ENCODE measurements at regions not wholly inside any gene's neighbourhood (a gene's known extent, or its start where the extent isn't known, plus 50 kb on each side); places are given as distances from the start of the nearest gene placed in this dataset.
A peak's percentile ranks its signal among the peaks of the same experiment; 100 is the strongest.

DNA sequence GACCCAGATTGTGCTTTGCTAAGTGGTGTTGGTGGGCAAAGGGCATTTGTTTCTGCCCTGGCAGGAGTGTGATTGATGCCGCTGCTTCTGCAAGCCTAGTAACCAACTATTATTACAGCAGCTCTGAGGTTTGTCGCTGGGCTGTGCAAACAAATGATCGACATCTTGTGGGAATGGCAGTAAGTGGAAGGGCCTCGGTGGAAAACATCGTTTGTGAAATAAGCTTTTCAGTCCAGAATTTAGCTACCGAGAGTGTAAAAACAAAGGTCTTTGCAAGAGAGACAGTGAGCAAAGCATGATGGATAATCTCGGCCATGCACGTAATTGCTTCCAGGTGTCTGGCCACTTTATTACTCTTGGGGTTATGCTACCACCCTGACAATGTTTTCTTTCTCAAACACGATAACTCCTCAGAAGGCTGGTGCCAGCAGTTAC, 397.7 kb upstream of the PRICKLE1 start:
- Histone ChIP-seq H3K79me2 (replicated peaks; ENCODE audit: insufficient read depth, low read length) (no peaks in the 10 kb centered on the region), H3K27ac (ENCODE audit: low read length) (no peak overlapping the region), H3K4me2 (ENCODE audit: low read length) (no peak overlapping the region), H3K4me3 (ENCODE audit: low read length) (no peak overlapping the region), H3F3A (ENCODE audit: insufficient read depth, low read length, poor library complexity, severe bottlenecking) (no peaks in the 10 kb centered on the region), H4K20me1 (ENCODE audit: insufficient read depth) (no peaks in the 10 kb centered on the region), H3K27me3 (ENCODE audit: insufficient read depth, low read depth, low read length) (no peaks in the 10 kb centered on the region), H3K36me3 (ENCODE audit: insufficient read depth, low read length) (no peaks in the 10 kb centered on the region), H2AFZ (ENCODE audit: low read depth, low read length) (no peak overlapping the region), H3K9ac (ENCODE audit: low read length) (no peak overlapping the region), H3K9me2 (ENCODE audit: insufficient read depth, low read length) (no peaks in the 10 kb centered on the region), H3K9me3 (ENCODE audit: low read length) (no peaks in the 10 kb centered on the region)
- TF ChIP-seq POLR2AphosphoS5 (IDR thresholded peaks at IDR 0.05) (no peak), SMC3 (conservative IDR thresholded peaks at IDR 0.05; ENCODE audit: poor library complexity) (no peak), EZH2 (IDR thresholded peaks at IDR 0.05; ENCODE audit: borderline replicate concordance, insufficient read depth, low read length, poor library complexity, severe bottlenecking) (no peak), RAD21 (conservative IDR thresholded peaks at IDR 0.05) (no peak), EP300 (conservative IDR thresholded peaks at IDR 0.05; ENCODE audit: poor library complexity, severe bottlenecking) (no peak), REST (IDR thresholded peaks at IDR 0.05; ENCODE audit: borderline replicate concordance) (no peak), TAF1 (IDR thresholded peaks at IDR 0.05; ENCODE audit: low read depth) (no peak), MXI1 (conservative IDR thresholded peaks at IDR 0.05; ENCODE audit: poor library complexity, severe bottlenecking) (no peak)
- TF ChIP-seq, protein P1, sequence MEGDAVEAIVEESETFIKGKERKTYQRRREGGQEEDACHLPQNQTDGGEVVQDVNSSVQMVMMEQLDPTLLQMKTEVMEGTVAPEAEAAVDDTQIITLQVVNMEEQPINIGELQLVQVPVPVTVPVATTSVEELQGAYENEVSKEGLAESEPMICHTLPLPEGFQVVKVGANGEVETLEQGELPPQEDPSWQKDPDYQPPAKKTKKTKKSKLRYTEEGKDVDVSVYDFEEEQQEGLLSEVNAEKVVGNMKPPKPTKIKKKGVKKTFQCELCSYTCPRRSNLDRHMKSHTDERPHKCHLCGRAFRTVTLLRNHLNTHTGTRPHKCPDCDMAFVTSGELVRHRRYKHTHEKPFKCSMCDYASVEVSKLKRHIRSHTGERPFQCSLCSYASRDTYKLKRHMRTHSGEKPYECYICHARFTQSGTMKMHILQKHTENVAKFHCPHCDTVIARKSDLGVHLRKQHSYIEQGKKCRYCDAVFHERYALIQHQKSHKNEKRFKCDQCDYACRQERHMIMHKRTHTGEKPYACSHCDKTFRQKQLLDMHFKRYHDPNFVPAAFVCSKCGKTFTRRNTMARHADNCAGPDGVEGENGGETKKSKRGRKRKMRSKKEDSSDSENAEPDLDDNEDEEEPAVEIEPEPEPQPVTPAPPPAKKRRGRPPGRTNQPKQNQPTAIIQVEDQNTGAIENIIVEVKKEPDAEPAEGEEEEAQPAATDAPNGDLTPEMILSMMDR (IDR thresholded peaks at IDR 0.05; ENCODE audit: poor library complexity, severe bottlenecking): no peak

- no peaks in the 10 kb centered on the region for H3K27me3 ChIP-seq (ENCODE audit: insufficient read depth, low read depth, low read length)
- H3K79me2 ChIP-seq (replicated peaks; ENCODE audit: insufficient read depth, low read length): no peaks in the 10 kb centered on the region
- H3K36me3 ChIP-seq (ENCODE audit: insufficient read depth, low read length): no peaks in the 10 kb centered on the region
- no peaks in the 10 kb centered on the region for H4K20me1 ChIP-seq (ENCODE audit: insufficient read depth)
- peak overlapping the region; percentile 28 for H3K9ac ChIP-seq (ENCODE audit: low read length)
- no peaks in the 10 kb centered on the region for H3F3A ChIP-seq (ENCODE audit: insufficient read depth, low read length, poor library complexity, severe bottlenecking)
- peak overlapping the region; percentile 65 for H3K27ac ChIP-seq (ENCODE audit: low read length)
- no peaks in the 10 kb centered on the region for H3K9me2 ChIP-seq (ENCODE audit: insufficient read depth, low read length)
- TF ChIP-seq EZH2 (IDR thresholded peaks at IDR 0.05; ENCODE audit: borderline replicate concordance, insufficient read depth, low read length, poor library complexity, severe bottlenecking) (no peak), SMC3 (conservative IDR thresholded peaks at IDR 0.05; ENCODE audit: poor library complexity) (peak; percentile 32), RAD21 (conservative IDR thresholded peaks at IDR 0.05) (peak; percentile 33), REST (IDR thresholded peaks at IDR 0.05; ENCODE audit: borderline replicate concordance) (no peak), POLR2AphosphoS5 (IDR thresholded peaks at IDR 0.05) (peak; percentile 13), MXI1 (conservative IDR thresholded peaks at IDR 0.05; ENCODE audit: poor library complexity, severe bottlenecking) (no peak), EP300 (conservative IDR thresholded peaks at IDR 0.05; ENCODE audit: poor library complexity, severe bottlenecking) (no peak)
- no peaks in the 10 kb centered on the region for H3K9me3 ChIP-seq (ENCODE audit: low read length)
- H3K4me2 ChIP-seq (ENCODE audit: low read length): no peak overlapping the region
- no peak overlapping the region for H3K4me3 ChIP-seq (ENCODE audit: low read length)
- peak overlapping the region; percentile 32 for H2AFZ ChIP-seq (ENCODE audit: low read depth, low read length)
Observed at GRCh38 chr12:42985506-42985905, 396.0 kb upstream of the PRICKLE1 start.
